ENCODE measurements at regions not wholly inside any gene's neighbourhood (a gene's known extent, or its start where the extent isn't known, plus 50 kb on each side); places are given as distances from the start of the nearest gene placed in this dataset.

DNA sequence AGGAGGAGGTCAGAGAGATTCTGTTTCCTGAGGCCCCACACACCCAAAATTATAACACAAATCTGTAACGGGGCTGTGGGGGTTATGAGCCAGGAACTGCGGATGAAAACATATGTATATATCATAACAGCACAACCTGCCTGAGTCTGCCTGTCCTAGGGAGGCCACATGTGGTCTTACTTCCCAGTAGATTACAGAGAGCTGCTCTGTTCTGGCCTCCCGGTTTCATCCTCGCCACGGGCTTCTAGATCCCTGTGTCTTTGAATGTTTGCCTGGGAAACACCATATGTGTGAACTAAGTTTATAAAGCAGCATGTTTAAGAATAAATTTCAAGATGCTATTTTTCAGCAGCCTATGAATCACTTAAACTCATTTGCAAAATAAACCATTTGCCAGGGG is 124.0 kb downstream of the TMEM200C start:
- Histone ChIP-seq H3K79me2 (ENCODE audit: insufficient read depth, low read depth, low read length) (no peaks in the 10 kb centered on the region), H2AFZ (ENCODE audit: low read length) (no peak overlapping the region), H3K4me1 (ENCODE audit: insufficient read depth, low read length, poor library complexity, severe bottlenecking) (no peaks in the 10 kb centered on the region), H3K9me2 (ENCODE audit: insufficient read depth, low read length) (no peaks in the 10 kb centered on the region), H3K27ac (ENCODE audit: low read depth, low read length, poor library complexity, severe bottlenecking) (no peak overlapping the region), H3K4me3 (ENCODE audit: low read depth, low read length, poor library complexity, severe bottlenecking) (no peak overlapping the region), H4K20me1 (ENCODE audit: insufficient read depth, low read length) (no peaks in the 10 kb centered on the region), H3K36me3 (ENCODE audit: insufficient read depth, low read length) (no peaks in the 10 kb centered on the region), H3K4me2 (ENCODE audit: low read length) (no peak overlapping the region), H3K9me3 (ENCODE audit: low read length) (no peaks in the 10 kb centered on the region)
- DNase-seq (ENCODE audit: low spot score) = no peak
- intact Hi-C loops (cut with micrococcal nuclease; ENCODE audit: unreplicated experiment) = no loop called here
- no peak for TF ChIP-seq EZH2phosphoT487 (IDR thresholded peaks at IDR 0.05; ENCODE audit: borderline replicate concordance, low read depth, low read length)
- TF ChIP-seq, protein P1, sequence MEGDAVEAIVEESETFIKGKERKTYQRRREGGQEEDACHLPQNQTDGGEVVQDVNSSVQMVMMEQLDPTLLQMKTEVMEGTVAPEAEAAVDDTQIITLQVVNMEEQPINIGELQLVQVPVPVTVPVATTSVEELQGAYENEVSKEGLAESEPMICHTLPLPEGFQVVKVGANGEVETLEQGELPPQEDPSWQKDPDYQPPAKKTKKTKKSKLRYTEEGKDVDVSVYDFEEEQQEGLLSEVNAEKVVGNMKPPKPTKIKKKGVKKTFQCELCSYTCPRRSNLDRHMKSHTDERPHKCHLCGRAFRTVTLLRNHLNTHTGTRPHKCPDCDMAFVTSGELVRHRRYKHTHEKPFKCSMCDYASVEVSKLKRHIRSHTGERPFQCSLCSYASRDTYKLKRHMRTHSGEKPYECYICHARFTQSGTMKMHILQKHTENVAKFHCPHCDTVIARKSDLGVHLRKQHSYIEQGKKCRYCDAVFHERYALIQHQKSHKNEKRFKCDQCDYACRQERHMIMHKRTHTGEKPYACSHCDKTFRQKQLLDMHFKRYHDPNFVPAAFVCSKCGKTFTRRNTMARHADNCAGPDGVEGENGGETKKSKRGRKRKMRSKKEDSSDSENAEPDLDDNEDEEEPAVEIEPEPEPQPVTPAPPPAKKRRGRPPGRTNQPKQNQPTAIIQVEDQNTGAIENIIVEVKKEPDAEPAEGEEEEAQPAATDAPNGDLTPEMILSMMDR (conservative IDR thresholded peaks at IDR 0.05; ENCODE audit: low read length) = no peak
- BruUV-seq (replicated peaks) = no TSS peak
- ChIA-PET CTCF (ENCODE audit: unreplicated experiment) (no interaction called here), POLR2A (interaction anchor here (0.8 kb wide), 1 partner anchor 1753 kb away, joined by 4 read pairs; no protein-coding TSS in a partner anchor)

DNA sequence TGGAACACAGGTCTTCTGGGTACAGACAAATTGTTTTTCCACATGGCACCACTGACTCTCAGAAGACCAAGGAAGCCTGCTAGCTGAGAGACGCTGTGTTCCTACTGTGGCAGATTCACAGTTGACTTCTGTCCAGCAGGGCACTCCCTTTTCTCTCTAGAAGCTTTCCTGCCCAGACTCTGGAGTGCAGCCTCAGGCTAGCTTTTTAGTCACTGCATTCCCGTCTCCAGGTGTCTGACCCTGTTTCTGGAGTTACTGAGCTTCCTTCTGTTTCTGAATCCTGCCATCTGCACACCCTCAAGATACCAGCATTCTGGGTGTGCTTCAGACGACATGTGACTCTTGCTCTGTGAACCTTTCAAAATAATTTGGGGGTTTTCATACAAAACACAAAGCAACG is 125.1 kb downstream of the TMEM200C start:
- Histone ChIP-seq H3K9me3 (ENCODE audit: low read length) (no peaks in the 10 kb centered on the region), H3K4me1 (ENCODE audit: insufficient read depth, low read length, poor library complexity, severe bottlenecking) (no peaks in the 10 kb centered on the region), H3K4me3 (ENCODE audit: low read depth, low read length, poor library complexity, severe bottlenecking) (no peak overlapping the region), H2AFZ (ENCODE audit: low read length) (no peak overlapping the region), H3K9me2 (ENCODE audit: insufficient read depth, low read length) (no peaks in the 10 kb centered on the region), H3K4me2 (ENCODE audit: low read length) (no peak overlapping the region), H4K20me1 (ENCODE audit: insufficient read depth, low read length) (no peaks in the 10 kb centered on the region), H3K79me2 (ENCODE audit: insufficient read depth, low read depth, low read length) (no peaks in the 10 kb centered on the region), H3K36me3 (ENCODE audit: insufficient read depth, low read length) (no peaks in the 10 kb centered on the region), H3K27ac (ENCODE audit: low read depth, low read length, poor library complexity, severe bottlenecking) (no peak overlapping the region)
- no TSS peak for BruUV-seq (replicated peaks)
- intact Hi-C loops (cut with micrococcal nuclease; ENCODE audit: unreplicated experiment) = no loop called here
- ChIA-PET POLR2A (no interaction called here), CTCF (ENCODE audit: unreplicated experiment) (no interaction called here)
- TF ChIP-seq EZH2phosphoT487 (IDR thresholded peaks at IDR 0.05; ENCODE audit: borderline replicate concordance, low read depth, low read length) = no peak
- DNase-seq (ENCODE audit: low spot score) = no peak

- Histone ChIP-seq H3K27ac (ENCODE audit: low read depth, low read length, poor library complexity, severe bottlenecking) (no peak overlapping the region), H3K79me2 (ENCODE audit: insufficient read depth, low read depth, low read length) (no peaks in the 10 kb centered on the region), H3K9me3 (ENCODE audit: low read length) (no peaks in the 10 kb centered on the region), H3K9me2 (ENCODE audit: insufficient read depth, low read length) (no peaks in the 10 kb centered on the region), H2AFZ (ENCODE audit: low read length) (no peak overlapping the region), H4K20me1 (ENCODE audit: insufficient read depth, low read length) (no peaks in the 10 kb centered on the region), H3K4me3 (ENCODE audit: low read depth, low read length, poor library complexity, severe bottlenecking) (no peak overlapping the region), H3K36me3 (ENCODE audit: insufficient read depth, low read length) (no peaks in the 10 kb centered on the region), H3K4me2 (ENCODE audit: low read length) (no peak overlapping the region), H3K4me1 (ENCODE audit: insufficient read depth, low read length, poor library complexity, severe bottlenecking) (no peaks in the 10 kb centered on the region)
- intact Hi-C loops (cut with micrococcal nuclease; ENCODE audit: unreplicated experiment) = no loop called here
- no TSS peak for BruUV-seq (replicated peaks)
- DNase-seq (ENCODE audit: low spot score) = no peak
- ChIA-PET CTCF (ENCODE audit: unreplicated experiment) (no interaction called here), POLR2A (no interaction called here)
- TF ChIP-seq EZH2phosphoT487 (IDR thresholded peaks at IDR 0.05; ENCODE audit: borderline replicate concordance, low read depth, low read length) = no peak
- TF ChIP-seq, protein P1 (conservative IDR thresholded peaks at IDR 0.05; ENCODE audit: low read length) = no peak
These were observed 126.9 kb downstream of the TMEM200C start for GRCh38 chr18:5768454-5768853.
